BLaER1 (cell line): ENCODE measurements at regions not wholly inside any gene's neighbourhood (a gene's known extent, or its start where the extent isn't known, plus 50 kb on each side); places are given as distances from the start of the nearest gene placed in this dataset.
"Not testable (repeated sequence)": the region's sequence is repeated elsewhere in the genome, so short reads cannot be mapped to it uniquely, and the experiment has no call there.

Source experiments
- H3K27ac ChIP-seq: shearing (Covaris generic); formaldehyde crosslinking; 2 replicates; pipeline ENCODE4 v1.8.1; 2022
- H3K27me3 ChIP-seq: shearing (Covaris generic); formaldehyde crosslinking; 2 replicates; pipeline ENCODE4 v1.8.1; 2022
- H3K36me3 ChIP-seq: shearing (Covaris generic); formaldehyde crosslinking; 2 replicates; pipeline ENCODE4 v1.8.1; 2022
- H3K4me1 ChIP-seq: shearing (Covaris generic); formaldehyde crosslinking; 2 replicates; pipeline ENCODE4 v1.8.1; 2022
- H3K4me2 ChIP-seq: shearing (Covaris generic); formaldehyde crosslinking; 2 replicates; pipeline ENCODE4 v1.8.1; 2022
- H3K4me3 ChIP-seq: shearing (Covaris generic); formaldehyde crosslinking; 2 replicates; pipeline ENCODE4 v1.8.1; 2022
- H3K9ac ChIP-seq: shearing (Covaris generic); formaldehyde crosslinking; 2 replicates; pipeline ENCODE4 v1.8.1; 2022
- H3K9me3 ChIP-seq: shearing (Covaris generic); formaldehyde crosslinking; 2 replicates; pipeline ENCODE4 v1.8.1; 2022
- H4K20me1 ChIP-seq: shearing (Covaris generic); formaldehyde crosslinking; 2 replicates; pipeline ENCODE4 v1.8.1; 2022
- Cebpa-rat ChIP-seq: shearing (Covaris generic); IDR thresholded peaks from 2 replicates; pipeline ENCODE4 v1.8.1; 2022

DNA sequence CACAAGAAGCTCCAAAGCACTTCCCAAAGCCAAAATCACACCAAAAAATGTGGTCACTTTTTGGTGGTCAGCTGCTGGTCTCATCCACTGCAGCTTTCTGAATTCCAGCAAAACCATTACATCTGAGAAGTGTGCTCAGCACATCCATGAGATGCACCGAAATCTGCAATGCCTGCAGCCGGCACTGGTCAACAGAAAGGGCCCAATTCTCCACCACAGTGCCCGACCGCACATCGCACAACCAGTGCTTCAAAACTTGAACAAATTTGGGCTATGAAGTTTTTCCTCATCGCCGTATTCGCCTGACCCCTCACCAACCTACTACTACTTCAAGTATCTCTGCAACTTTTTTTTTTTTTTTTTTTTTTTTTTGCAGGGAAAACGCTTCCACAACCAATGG lies 89.9 kb upstream of the LUZP2 start:
- no peaks in the 10 kb centered on the region for H3K36me3 ChIP-seq
- no peak overlapping the region for H3K9ac ChIP-seq
- no peaks in the 10 kb centered on the region for H3K27me3 ChIP-seq
- no peaks in the 10 kb centered on the region for H4K20me1 ChIP-seq
- no peaks in the 10 kb centered on the region for H3K9me3 ChIP-seq
- TF ChIP-seq Cebpa-rat: no peak
- H3K4me1 ChIP-seq: no peaks in the 10 kb centered on the region
- H3K4me2 ChIP-seq: no peak overlapping the region
- no peak overlapping the region for H3K4me3 ChIP-seq
- no peak overlapping the region for H3K27ac ChIP-seq

DNA sequence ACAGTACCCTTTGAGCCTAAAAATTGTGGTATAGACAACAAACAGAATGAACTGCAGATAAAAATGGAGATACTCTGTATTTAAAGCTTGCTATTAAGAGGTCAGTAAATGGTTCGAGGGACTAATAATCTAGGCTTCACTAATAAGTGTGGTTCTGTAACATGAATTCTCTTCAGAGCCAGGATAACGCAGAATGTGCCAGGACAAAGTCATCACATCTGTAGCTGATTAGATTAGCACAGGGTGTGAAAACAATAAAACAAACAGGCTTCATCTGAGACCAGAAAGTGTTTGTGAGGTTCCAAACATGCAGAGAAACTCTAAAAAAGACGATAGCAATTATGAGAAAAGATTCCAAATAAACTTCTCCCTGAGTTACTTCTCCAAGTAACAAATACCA lies 89.1 kb upstream of the LUZP2 start:
- Histone ChIP-seq H3K4me3 (no peak overlapping the region), H3K27ac (no peak overlapping the region), H3K9me3 (no peaks in the 10 kb centered on the region), H3K36me3 (no peaks in the 10 kb centered on the region), H3K4me1 (no peaks in the 10 kb centered on the region), H4K20me1 (no peaks in the 10 kb centered on the region), H3K9ac (no peak overlapping the region), H3K27me3 (no peaks in the 10 kb centered on the region), H3K4me2 (no peak overlapping the region)
- no peak for TF ChIP-seq Cebpa-rat

DNA sequence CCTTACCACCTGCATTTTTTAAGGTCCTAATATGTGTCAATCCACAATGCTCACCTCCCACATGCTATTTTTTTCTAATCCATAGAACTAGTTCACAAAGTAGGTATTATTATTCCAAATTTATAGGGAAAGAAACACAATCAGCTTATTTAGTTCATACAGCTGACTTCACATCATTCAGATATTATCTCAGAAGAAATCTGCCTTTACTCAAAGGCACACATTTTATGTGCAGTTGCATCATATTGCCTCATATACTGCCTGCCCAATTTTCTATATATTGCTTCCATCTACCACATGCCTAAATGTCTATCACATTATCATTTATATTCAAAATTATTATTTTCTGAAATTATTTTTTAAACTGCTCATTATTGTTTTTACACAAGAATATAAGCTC lies 88.7 kb upstream of the LUZP2 start:
- Histone ChIP-seq H4K20me1 (no peaks in the 10 kb centered on the region), H3K4me3 (no peak overlapping the region), H3K4me2 (no peak overlapping the region), H3K27me3 (no peaks in the 10 kb centered on the region), H3K4me1 (no peaks in the 10 kb centered on the region), H3K27ac (no peak overlapping the region), H3K9ac (no peak overlapping the region), H3K36me3 (no peaks in the 10 kb centered on the region), H3K9me3 (no peaks in the 10 kb centered on the region)
- TF ChIP-seq Cebpa-rat: no peak

DNA sequence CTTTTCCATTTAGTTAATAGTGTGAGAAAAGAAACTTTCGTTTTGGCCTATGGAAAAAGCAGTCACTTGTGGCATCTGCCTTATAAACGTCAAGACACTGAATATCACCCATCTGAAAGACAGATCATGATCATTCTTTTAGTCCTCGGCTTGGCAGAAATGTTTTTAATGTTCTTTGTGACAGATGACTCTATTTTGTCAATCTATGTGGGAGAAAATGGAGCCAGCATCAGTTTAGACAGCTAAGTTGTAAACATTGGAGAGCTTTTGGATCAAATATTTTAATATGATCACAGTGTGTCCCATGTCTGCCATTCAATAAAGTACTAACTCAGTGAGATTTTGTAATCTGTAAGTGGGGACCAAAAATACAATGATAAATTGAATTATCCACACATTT lies 85.1 kb upstream of the LUZP2 start:
- Histone ChIP-seq H3K27ac (no peak overlapping the region), H3K4me3 (no peak overlapping the region), H3K36me3 (no peaks in the 10 kb centered on the region), H3K27me3 (no peaks in the 10 kb centered on the region), H4K20me1 (no peaks in the 10 kb centered on the region), H3K9ac (no peak overlapping the region), H3K4me1 (no peaks in the 10 kb centered on the region), H3K9me3 (peaks cover 7% of the 10 kb centered on the region; the same call in 1 of the 2 replicates), H3K4me2 (no peak overlapping the region)
- TF ChIP-seq Cebpa-rat: no peak

DNA sequence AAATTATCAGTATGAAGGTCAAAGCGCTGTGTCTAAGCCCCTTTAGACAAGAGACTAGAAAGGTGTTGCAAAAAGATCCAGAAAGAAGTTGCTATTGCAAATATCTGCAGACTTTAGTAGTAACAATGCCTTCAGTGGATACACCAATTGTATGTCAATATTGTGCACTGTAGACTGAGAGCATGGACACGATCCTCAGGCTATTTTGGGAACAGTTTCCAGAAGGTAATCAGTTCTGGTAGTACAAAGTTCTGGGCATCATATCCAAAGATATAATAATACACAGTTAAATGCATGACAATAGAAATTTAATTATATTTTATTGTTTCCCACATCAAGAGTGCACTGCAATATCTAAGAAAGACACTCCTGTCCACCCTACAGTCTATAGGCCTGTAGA lies 84.1 kb upstream of the LUZP2 start:
- H3K36me3 ChIP-seq: no peaks in the 10 kb centered on the region
- H3K4me3 ChIP-seq: no peak overlapping the region
- H3K27ac ChIP-seq: no peak overlapping the region
- no peak for TF ChIP-seq Cebpa-rat
- no peaks in the 10 kb centered on the region for H3K27me3 ChIP-seq
- H3K9me3 ChIP-seq: peaks cover 7% of the 10 kb centered on the region; the same call in 1 of the 2 replicates
- H4K20me1 ChIP-seq: no peaks in the 10 kb centered on the region
- no peaks in the 10 kb centered on the region for H3K4me1 ChIP-seq
- H3K4me2 ChIP-seq: no peak overlapping the region
- no peak overlapping the region for H3K9ac ChIP-seq

DNA sequence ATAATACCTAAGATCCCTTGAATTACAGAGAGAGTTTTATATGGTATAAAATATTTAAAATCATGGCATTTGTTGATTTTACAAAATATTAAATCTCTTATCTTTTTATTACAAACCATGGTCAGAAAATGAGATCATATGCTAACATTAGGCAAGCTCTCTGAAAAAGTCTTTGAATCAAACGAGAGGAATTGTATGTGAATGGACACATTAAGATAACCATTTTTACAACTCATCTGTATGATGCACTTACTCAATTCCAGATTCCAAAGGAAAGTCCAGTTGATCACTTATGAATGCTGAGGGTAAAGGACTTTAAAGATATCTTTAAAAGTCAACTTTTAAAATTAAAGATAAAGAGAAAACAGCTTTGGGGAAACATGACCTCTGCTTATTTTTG lies 83.5 kb upstream of the LUZP2 start:
- no peak for TF ChIP-seq Cebpa-rat

DNA sequence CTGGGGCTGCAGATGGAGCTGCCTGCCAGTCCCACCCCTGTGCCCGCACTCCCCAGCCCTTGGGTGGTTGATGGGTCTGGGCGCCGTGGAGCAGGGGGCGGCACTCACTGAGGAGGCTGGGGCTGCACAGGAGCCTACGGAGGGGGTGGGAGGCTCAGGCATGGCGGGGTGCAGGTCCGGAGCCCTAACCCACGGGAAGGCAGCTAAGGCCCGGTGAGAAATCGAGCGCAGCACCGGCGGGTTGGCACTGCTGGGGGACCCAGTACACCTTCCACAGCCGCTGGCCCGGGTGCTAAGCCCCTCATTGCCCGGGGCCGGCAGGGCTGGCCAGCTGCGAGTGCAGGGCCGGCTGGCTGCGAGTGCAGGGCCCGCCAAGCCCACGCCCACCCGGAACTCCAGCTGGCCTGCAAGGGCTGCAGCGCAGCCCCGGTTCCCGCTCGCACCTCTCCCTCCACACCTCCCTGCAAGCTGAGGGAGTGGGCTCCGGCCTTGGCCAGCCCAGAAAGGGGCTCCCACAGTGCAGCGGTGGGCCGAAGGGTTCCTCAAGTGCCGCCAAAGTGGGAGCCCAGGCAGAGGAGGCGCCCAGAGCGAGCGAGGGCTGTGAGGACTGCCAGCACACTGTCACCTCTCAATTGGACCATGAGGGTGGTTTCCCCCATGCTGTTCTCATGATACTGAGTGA lies 80.8 kb upstream of the LUZP2 start:
- H3K4me3 ChIP-seq, H3K27ac ChIP-seq, H3K4me2 ChIP-seq, H3K27me3 ChIP-seq, H3K9me3 ChIP-seq, H4K20me1 ChIP-seq, H3K9ac ChIP-seq, H3K36me3 ChIP-seq, H3K4me1 ChIP-seq: not testable (repeated sequence)

More for the DNA sequence above, 83.5 kb upstream of the LUZP2 start:
- Histone ChIP-seq H3K4me2 (no peak overlapping the region), H4K20me1 (no peaks in the 10 kb centered on the region), H3K27ac (no peak overlapping the region), H3K4me1 (no peaks in the 10 kb centered on the region), H3K9ac (no peak overlapping the region), H3K4me3 (no peak overlapping the region), H3K36me3 (no peaks in the 10 kb centered on the region), H3K27me3 (no peaks in the 10 kb centered on the region), H3K9me3 (peaks cover 7% of the 10 kb centered on the region; the same call in 1 of the 2 replicates)

DNA sequence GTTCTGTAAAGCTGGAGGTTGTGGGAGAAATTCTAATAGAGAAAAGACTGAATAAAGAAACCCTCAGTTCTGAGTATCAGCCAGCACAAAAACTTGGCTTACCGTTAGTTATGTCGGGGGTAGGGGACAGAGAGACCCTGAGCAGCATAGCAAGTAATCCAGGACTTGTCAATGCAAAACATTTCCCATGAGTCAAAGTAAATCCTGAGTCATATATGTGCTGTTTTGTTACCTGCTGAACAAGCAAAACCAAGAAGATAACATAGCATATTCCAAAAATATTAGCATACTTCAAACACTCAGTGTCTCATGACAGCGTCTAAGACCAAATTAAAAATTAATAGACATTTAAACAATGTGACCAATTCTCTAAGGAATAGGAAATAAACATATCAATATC lies 75.1 kb upstream of the LUZP2 start:
- no peaks in the 10 kb centered on the region for H3K36me3 ChIP-seq

DNA sequence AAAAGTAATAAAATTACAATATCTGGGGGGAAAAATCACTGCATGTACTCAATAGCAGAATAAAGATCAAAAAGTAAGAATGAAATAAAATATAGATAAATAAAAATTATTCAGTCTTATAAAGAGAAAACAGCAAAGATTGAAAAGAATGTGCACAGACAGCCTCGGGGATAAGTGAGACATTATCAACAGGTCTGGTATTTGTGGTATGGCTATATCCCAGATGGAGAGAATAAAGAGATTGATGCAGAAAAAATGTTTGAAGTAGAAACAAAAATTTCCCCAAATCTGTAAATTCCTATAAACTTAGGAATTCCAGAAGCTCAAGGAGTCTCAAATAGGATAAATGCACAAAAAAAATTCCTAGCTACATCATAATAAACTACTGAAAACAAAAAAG lies 74.5 kb upstream of the LUZP2 start:
- no peak for TF ChIP-seq Cebpa-rat

More for the DNA sequence above, 75.1 kb upstream of the LUZP2 start:
- Histone ChIP-seq H3K4me3 (no peak overlapping the region), H3K9ac (no peak overlapping the region), H3K9me3 (no peaks in the 10 kb centered on the region), H3K27ac (no peak overlapping the region), H3K4me1 (no peaks in the 10 kb centered on the region), H4K20me1 (no peaks in the 10 kb centered on the region), H3K27me3 (no peaks in the 10 kb centered on the region), H3K4me2 (no peak overlapping the region)
- no peak for TF ChIP-seq Cebpa-rat

DNA sequence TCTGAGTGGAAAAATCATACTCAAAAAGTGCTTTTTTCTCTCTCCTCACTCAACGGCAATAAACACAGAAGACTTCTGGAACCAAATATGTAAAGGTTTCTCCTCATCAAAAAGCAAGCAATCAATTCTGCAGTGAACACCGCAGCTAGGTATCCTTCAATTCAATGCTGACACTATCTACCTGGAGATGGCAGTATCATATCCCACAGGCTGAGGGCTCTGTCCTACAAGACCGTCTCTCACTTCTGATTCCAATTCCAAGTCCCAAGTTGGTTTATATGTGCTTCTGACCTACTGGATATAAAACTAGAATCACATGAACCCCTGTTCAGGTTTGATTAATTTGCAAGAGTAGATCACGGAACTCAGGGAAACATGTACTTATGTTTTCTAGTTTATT lies 59.7 kb upstream of the LUZP2 start:
- H3K36me3 ChIP-seq: no peaks in the 10 kb centered on the region
- H3K4me3 ChIP-seq: no peak overlapping the region
- no peaks in the 10 kb centered on the region for H3K9me3 ChIP-seq
- H3K27ac ChIP-seq: no peak overlapping the region
- H3K4me1 ChIP-seq: no peaks in the 10 kb centered on the region
- H4K20me1 ChIP-seq: no peaks in the 10 kb centered on the region
- no peak overlapping the region for H3K4me2 ChIP-seq
- H3K9ac ChIP-seq: no peak overlapping the region
- no peaks in the 10 kb centered on the region for H3K27me3 ChIP-seq
- TF ChIP-seq Cebpa-rat: no peak

More for the DNA sequence above, 74.5 kb upstream of the LUZP2 start:
- Histone ChIP-seq H3K4me3 (no peak overlapping the region), H4K20me1 (no peaks in the 10 kb centered on the region), H3K9me3 (no peaks in the 10 kb centered on the region), H3K36me3 (no peaks in the 10 kb centered on the region), H3K4me1 (no peaks in the 10 kb centered on the region), H3K27ac (no peak overlapping the region), H3K9ac (no peak overlapping the region), H3K4me2 (no peak overlapping the region), H3K27me3 (no peaks in the 10 kb centered on the region)
